Stimulated activated CD4-positive, alpha-beta T cell treated with anti-CD3 and anti-CD28 coated beads, Interleukin-2, amount 100 ng/mL, for 48 hours (primary cell): ENCODE measurements at regions not wholly inside any gene's neighbourhood (a gene's known extent, or its start where the extent isn't known, plus 50 kb on each side); places are given as distances from the start of the nearest gene placed in this dataset.

Source experiments
- DNase-seq, 2 donors: peaks; one replicate each; pipeline ENCODE4 v3.0.0-alpha.2; 2020

DNA sequence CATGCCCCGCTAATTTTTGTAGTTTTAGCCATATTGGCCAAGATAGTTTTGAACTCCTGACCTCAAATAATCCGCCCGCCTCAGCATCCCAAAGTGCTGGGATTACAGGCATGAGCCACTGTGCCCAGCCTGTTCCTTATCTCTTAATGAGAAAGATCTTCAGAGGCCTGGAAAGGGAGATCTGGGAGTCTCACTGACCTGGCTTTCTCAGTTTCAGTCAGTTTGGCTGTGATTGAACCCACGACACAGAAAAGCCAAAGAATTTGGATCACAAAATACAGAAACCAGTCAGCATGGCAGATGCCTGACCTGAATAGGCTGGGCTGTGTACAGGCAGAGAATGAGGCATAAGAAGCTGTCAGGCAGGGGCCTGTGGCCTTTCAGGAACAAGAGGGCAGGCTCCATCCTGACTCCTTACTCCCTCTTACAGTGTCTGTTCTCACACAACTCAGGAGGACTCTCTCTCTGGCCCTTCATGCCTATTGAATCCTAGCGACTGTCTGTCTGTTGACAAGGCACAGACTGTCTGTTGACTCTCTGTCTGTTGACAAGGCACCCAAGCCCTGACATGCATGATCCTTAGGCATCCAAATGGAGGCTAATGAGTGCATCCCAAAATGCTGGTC lies 366.5 kb upstream of the CCDC196 start:
- no peak for DNase-seq

DNA sequence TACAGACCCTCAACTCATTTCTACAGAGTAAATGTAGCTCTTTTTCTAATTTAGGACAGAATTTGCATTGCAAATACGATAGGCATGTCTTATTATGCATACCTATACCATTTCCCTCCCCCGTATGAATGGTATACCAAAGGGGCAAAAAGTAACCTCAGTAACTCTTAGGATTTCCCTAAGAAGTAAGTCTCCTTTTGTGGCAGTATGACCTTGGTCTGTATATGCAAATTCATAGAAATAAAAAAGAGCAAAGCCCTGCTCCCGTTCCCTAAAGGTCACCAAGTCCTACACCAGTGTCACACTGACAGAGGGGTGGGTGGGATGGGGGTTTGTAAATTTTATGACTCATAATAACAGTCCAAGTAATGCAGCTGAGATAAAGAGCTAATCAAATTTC lies 365.8 kb upstream of the CCDC196 start:
- DNase-seq = no peak

DNA sequence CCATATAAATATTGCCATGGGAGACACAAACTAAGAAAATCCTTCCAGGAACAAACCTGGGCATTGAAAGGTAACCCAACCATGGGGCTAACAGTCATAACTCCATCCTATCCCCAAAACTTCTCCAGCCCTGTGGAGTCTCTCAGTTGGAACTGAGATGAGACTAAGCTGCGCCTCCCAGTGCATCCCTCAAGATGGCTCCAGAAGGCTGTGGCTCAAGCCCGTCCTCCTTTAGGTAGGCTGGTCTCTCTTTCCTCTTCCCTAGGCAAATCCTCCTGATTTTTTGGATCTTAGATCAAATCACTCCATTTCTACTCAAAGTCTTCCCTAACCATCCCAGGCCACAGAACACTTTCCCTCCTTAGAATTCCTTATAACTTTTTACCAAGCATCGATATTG lies 364.3 kb upstream of the CCDC196 start:
- no peak for DNase-seq

DNA sequence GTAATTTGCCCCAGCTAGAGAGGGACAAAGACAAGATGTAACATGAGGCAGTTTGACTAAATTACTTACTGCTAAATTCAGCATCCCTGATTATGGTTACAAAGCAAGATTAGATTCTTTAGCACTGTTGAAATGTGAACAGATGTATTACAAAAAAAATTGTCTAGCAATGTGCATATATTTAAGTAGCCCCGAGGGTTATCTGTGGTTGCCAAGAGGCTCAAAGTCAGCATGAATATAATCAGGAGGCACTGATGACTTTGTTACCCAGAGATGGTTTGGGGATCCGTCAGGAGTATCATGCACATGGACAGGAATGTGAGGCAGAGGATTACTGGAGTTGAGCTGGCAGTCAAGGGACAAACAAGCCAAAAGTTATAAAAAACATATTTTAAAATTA lies 356.9 kb upstream of the CCDC196 start:
- DNase-seq = no peak

DNA sequence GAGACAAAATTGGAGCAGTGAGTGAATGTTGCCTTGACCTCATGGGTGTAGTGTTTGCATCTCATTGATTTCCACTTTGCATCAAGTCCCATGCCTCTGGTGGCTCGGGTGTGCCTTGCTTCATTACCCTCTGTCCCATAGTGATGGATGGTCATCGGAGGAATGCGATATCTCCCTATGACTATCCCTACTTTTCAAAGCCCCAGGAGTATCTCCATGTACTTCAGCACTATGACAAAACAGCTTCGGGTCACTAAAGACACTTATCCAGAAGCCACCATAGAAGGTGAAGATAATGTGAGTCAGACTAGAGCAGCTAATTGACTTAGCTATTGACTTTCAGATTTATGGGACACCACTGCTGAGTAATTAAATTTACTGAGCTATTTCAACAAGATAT lies 355.1 kb upstream of the CCDC196 start:
- no peak for DNase-seq

DNA sequence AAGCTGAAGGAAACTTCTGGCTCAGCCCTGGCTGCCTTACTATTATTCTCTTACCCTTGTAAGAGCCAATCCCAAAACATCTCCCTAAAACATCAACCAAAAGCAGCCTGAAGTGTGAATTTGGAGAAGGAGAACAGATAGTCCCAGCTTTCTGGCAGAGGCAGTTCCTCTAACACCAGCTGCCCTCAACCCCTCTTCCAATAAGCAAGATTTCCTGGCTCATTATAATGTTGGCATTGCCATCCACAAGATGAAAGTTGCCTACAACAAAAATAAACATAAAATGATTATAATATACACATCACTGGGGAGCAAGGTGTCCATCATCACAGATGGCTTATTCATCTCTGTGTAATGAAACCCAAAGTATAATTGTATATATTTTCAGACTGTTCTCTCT lies 352.5 kb upstream of the CCDC196 start:
- DNase-seq = no peak

DNA sequence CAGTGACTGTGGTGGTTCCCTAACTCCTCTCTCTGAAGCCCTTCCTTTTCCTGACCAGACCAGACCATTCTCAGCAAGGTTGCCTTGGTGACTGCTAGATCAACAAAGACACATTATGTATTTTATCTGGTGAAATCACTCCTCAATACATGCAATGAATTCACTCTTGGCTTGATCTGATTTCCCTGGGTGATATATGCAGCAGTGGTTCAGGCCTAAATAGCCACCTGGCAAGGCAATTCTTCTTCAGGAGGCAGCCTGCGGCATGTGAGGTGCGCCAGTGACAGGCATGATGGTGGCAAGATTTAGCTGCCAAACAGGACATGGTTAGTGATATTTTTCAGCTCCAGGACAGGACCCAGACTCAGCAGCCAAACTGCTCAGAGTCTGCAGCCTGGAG lies 350.3 kb upstream of the CCDC196 start:
- DNase-seq = no peak

DNA sequence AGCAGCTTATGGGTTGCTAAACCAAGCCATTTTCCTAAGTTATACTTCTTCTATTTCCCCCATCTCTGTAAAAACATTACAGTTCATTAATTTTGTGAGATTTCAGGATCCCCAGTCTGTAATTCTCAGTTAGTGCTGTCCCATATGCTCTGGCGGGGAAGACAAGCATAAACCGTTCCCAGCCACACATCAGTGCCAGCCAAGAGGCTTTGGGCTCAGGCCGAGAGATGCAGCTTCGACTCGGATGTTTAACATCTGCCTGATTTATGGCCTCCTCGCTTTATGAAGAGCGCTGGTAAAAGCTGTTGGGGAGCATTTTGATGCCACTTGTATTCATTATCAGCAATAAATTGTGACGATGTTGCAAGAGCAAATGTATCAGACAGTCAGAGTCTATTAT lies 349.1 kb upstream of the CCDC196 start:
- no peak for DNase-seq

DNA sequence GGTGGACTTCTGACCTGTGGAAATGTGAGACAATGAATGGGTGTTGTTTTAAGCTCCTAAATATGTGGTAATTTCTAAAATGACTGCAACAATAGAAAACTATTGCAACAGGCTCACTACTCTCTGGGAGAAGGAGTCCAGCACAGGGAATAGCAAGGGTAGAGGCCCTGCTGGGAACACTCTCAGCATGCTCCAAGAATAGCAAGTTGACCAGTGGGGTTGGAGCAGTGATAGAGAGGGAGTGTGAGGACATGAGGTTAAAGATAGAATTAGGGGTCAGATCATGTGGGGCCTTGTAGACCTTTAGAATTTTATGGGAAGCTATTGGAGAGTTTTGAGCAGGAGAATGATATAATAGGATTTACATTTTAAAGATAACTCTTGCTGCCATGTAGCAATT lies 346.7 kb upstream of the CCDC196 start:
- DNase-seq = no peak

DNA sequence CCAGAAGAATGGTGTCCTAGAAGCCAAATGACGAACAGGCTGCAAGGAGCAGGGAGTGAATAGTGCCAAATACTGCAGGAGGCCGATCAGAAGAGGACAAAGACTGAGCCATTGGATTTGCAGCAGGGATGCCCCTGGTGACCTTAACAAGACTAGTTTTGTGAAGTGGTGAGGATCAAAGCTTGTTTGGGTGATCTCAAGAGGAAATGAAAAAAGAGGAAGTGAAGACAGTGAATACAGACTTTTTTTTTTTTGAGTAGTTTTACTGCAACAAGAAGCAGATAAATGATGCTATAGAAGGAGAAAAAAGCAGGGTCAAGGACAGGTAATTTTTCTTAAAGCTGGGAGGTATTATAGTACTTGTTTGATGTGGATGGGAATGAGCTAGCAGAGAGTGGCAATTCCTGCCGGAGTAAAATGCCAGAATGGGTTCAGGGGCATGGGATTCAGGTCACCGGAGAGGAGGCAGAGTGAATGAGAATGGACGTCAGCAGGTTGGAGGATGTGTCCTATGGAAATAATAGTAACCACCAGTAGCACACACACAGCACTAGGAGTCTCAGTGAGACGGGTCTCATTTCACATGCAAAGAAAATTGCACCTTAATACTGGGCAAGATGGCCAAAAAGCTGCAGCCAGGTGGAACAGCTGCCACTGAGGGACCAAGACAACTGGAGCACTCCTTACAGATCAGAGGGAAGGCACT lies 345.8 kb upstream of the CCDC196 start:
- DNase-seq = no peak

DNA sequence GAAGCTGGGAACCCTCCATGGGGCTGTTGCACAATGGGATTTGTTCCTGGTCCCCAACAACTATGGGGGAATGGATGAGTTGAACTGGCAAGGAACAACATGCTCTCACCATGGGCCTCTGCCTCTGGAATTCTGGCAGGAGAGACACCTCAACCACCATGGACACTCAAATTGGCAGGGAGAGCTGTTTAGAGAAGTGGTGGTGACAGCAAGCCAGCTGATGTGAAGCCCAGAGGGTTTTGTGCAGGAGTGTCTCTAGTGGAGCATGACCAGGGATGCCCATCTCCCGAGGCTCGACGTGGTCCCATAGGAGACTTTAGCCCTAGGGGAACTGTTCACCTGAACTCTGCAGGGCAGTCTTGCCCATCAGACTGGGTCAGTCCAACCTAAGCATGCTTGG lies 345.2 kb upstream of the CCDC196 start:
- no peak for DNase-seq

DNA sequence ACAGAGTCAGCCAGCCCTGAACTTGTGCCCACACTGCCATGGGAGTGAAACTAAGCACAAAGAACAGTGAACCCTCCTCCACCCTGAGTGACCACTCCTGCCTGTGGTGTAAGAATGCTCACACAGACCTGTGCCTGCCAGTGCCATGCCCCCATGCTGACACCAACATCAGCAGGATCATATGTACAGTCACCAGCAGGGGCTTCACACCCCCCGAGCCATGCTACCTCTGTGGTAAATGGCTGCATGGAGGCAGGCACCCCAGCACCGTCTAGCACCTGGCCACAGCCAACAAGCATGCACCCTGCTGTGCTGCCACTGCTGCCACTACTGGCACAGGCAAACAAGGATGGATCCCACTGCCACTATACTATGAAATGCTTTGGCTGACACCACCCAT lies 344.4 kb upstream of the CCDC196 start:
- DNase-seq = no peak

DNA sequence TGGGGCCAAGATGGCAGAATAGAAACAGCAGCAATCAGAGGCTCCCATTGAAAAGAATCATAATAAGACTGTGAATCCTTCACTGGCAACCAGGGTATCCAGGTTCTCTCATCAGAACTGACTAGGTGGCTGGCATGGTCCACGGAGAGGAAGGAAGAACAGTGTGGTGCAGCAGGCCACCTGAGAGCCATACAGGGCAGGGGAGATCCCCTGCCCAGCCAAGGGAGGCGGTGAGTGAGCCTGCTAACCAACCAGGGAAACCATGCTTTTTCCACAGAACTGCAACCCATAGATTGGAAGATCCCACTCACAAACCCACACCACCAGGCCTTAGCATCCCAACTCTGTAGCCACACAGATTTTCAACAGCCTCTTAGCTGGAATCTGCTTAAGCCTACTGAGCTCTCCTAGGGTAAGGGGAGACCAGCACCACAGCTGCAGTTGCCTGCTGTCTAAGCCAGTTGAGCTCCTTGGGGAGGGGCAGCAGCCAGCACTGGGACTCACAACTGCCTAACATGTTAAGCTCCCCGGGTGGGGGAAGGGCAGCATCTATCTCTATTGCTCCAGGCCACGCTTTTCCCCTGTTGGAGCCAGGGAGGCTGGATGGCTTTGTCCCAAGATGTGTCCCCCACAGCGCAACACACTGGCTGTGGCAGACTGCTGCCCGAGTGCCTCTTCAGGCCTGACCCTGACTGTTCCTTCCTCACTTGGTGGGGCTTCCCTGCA lies 342.6 kb upstream of the CCDC196 start:
- DNase-seq = no peak

DNA sequence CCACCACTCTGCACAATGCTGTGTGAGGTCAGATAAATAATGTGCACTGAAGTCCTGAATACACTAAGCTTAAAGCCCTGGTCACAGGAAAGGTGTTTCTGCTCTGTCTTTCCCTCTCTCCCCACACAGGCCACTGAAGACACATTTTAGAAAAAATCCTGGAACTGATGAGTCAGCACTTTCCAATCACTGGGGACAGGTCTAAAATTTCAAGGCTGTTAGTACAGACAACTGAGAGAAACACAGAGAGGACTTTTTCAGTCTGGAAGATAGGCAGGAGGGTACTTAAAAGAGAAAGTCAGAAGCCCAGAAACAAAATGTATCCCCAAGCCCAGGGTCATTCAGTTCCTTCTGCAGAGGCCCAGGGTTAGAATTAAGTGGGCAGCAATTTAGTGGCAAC lies 333.9 kb upstream of the CCDC196 start:
- DNase-seq = no peak

DNA sequence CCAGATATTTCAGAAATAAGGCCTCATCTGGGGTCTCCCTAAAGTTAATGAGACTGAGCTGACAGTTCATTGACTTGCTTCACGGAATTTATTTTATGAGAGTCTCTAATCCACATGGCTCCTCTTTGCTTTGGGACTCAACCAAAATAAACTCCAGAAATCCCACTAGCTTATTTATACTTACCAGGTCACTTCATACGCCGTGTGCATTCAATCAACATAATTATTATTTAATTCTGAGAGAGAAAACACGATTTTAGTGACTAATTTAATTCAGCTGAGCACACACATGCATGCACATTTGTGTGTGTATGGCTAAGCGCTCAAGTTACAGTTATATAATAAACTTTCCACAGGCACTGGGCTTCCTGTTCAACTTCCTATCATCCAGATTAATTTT lies 333.4 kb upstream of the CCDC196 start:
- DNase-seq = no peak

DNA sequence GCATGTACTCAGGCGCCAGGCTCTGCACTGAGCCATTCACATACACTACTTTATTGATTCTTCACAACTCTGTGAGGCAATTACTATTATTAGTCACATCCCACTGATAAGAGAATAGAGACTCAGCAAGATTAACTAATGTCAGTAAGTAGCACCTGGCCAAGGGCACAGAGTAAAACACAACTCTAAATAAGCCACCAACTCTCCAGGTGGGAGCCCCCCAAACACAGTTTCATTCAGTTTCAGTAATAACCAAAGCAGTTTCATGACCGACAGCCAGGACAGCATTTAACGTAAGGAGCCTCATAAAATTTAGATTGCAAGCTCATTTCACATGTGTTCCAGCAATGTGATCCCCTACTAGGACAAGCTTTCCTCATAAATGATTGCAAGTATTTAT lies 323.1 kb upstream of the CCDC196 start:
- no peak for DNase-seq

DNA sequence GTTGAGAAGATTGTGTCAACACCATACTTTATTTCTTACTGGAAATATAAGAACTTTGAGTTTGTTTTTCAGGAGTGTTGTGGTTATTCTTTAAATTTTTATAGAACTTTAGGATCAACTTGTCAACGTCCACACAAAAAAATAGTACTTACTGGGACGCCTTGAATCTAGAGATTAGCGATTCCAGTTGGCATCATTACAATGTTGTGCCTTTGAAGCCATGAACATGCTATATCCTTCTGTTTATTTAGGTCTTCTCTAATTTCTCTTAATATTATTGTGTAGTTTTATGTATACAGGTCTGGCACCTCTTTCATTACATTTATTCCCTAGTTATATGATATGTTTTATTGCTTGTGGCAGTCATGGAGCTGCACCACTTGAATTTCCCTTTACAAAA lies 320.8 kb upstream of the CCDC196 start:
- DNase-seq = no peak

DNA sequence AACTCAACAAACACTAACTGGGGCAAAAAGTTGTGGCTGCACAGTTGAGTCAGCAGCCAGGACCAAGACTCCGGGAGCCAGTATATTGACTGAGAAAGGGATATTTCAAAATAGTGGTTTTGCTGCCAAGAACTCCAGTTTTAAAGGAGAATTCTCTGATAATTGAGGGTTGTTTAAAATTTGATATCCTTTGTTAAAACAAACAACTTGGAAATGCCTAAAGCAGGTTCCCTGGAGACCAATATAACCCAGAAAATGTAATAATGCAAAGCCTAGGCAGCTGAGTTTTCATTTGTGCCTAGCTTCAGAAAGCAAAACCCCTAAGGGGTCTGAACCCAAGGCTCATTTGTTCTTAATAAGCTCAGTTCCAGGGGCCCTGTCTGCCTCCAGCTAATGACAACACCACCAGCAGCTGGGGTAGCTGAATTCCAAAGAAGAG lies 311.7 kb upstream of the CCDC196 start:
- no peak for DNase-seq

DNA sequence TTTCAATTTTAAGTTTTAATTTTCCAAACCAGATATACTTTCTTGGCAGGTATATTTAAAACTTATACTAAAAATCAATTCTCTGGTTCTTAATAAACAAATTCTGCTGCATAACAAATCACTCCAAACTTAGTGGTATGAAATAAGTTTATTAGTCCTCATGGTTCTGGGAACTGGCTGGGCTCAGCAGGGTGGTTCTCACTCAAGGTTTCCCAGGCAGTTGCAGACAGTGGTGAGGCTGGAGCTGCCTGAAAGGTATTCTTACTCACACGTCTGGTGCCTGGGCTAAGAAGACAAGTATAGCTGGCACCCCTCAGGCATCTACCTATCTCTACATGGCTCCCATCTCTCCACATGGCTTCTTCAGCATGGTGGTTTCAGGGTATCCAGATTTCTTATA lies 308.2 kb upstream of the CCDC196 start:
- DNase-seq = no peak

DNA sequence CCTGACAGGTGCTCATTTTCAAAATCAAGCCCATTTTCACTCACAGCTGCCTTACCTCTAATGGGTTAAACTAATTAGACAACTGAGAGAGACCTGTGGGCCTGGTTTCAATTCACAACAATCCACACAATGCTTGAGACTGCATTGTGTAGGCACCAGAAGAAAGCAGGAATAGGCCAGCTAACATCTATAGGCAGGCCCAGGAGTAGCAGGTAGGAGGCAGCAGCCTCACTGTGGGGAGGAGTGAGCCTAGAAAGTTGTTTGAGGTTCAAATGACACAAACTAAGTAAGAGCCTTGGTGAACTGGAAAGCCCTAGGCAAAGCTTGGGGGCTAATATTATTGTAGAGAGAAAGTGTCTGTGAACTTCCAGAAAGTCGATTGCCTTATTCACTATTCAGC lies 289.5 kb upstream of the CCDC196 start:
- no peak for DNase-seq

DNA sequence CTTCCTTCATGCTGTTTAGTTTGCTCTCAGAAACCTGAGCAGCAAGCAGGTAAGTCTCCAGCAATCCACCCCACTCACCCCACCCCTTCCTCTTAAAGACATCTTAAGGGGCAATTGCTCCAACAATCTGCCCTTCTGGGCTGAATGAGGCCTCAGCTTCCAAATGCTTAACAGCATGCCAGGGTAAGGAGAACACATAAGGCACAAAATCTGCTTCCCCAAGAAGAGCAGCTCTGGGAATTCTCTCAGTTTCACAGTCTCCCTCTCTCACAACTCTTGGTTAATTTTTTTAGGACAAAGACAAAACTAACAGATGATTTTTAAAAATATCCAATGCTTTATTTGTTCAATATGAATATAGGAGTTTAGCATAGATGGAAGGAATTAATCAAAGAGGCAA lies 288.9 kb upstream of the CCDC196 start:
- no peak for DNase-seq

DNA sequence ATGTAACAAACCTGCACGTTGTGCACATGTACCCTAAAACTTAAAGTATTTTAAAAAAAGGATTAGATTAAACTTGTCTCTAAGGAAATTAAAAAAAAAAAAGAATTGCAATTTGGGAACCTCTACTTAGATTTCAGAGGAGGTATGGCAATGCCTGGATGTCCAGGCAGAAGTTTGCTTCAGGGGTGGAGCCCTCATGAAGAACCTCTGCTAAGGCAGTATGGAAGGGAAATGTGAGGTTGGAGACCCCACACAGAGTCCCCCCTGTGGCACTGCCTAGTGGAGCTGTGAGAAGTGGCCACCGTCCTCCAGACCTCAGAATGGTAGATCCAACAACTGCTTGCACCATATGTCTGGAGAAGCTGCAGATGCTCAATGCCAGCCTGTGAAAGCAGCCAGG lies 279.6 kb upstream of the CCDC196 start:
- DNase-seq = no peak

DNA sequence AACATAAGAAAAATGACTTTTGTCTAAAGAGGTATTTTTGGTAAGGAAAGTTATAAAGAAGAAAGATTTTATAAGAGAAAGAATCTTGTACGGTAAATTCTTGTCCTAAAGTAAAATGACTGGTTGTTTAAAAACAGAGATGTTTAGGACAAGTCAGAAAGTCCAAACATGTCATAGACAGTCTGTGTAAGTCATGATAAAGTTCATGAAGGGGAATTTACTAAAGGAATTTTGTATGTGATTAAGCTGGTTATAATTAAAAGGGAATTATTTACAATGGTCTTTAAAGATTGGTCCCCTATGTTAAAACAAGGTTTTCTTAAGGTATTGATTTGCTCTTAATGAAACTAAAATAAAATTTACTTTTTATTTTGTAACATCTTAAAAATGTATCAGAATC lies 269.4 kb upstream of the CCDC196 start:
- DNase-seq = no peak

DNA sequence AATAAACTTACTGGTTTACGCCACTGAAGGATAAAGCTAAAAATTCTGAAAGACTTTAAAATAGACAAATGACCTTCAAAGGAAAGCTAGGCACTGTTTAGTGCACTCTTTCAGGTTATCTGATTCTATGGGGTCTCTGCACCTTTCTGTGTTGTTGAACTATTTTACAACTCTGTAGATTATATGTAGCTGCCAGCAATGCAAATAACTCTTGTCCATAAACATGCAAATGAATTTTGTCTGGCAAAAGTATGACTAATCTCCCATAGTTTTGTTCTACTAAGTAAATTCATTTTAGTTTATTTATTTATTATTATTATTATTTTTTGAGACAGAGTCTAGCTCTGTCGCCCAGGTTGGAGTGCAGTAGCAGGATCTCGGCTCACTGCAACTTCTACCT lies 266.3 kb upstream of the CCDC196 start:
- DNase-seq = no peak
